GM12873 (cell line): ENCODE measurements at regions not wholly inside any gene's neighbourhood (a gene's known extent, or its start where the extent isn't known, plus 50 kb on each side); places are given as distances from the start of the nearest gene placed in this dataset.

Source experiments
- CTCF ChIP-seq: IDR thresholded peaks from 2 replicates; pipeline ENCODE4 v1.5.1; 2012; ENCODE audit warnings: low read depth, mild to moderate bottlenecking, moderate library complexity, low read length, control low read depth; ENCODE audit not compliant: insufficient read depth; ENCODE audit errors: missing control alignments

- TF ChIP-seq CTCF, result no peak
Observed at GRCh38 chr5:90263102-90263820, 146.3 kb downstream of the CETN3 start.

DNA sequence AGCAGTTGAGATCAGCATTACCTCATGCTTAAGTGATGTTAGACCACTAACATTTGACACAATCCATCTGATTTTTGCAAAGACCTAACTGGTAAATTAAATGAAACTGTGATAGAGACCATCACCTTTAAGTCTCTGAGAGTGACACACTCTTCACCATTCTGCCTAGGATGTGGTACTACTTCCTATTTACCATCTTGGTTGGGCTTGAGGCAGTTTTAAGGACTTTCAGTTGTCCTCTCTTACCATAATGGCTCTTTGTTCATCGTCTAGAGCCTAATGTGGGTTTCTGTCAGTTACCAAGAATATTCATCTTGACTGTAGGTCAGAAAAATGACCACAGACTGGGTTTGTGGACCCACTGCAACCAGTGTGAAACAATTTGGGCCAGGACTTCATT, 158.1 kb downstream of the CETN3 start:
- TF ChIP-seq CTCF, result no peak

DNA sequence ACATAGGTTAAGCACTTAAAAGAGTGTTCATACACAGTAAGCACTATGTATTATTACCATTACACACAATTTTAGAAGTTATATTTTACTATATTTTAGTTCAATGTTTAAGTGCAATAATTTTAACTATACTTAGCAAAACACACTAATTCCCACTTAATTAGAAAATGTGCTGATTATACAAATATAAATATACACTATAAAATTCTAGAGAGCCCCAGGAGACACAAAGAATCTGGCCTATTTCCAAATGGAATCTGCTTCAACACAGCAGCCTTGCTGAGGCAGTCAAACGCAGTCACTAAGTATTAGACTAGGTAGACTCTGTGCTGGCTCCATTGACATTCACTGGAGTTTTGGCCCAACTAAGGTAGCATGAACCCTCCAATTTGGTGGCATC, 160.9 kb downstream of the CETN3 start:
- no peak for TF ChIP-seq CTCF

GRCh38 chr5:90233476-90233875, 176.1 kb downstream of the CETN3 start:
- no peak for TF ChIP-seq CTCF

GRCh38 chr5:90231688-90232087, 177.9 kb downstream of the CETN3 start:
- TF ChIP-seq CTCF, result no peak

DNA sequence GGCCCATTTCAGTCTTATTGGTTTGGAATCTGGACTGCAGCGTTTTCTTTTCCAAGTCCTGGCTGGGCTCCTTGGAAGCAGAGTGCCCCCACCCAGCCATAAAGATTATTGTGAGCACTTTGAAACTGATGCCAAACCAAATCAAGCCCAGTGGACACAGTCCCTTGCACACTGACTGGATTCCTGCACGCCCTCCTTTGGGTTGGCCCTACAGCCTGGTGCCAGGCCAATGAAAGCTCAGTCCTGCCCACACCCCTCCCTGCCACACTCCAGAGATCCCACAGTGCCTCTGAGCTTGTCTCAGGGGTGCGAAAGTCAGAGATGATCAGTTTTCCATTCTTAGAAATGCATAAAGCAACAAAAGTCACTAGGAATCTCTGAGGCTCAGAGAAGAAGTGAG, 181.9 kb downstream of the CETN3 start:
- TF ChIP-seq CTCF, result no peak

DNA sequence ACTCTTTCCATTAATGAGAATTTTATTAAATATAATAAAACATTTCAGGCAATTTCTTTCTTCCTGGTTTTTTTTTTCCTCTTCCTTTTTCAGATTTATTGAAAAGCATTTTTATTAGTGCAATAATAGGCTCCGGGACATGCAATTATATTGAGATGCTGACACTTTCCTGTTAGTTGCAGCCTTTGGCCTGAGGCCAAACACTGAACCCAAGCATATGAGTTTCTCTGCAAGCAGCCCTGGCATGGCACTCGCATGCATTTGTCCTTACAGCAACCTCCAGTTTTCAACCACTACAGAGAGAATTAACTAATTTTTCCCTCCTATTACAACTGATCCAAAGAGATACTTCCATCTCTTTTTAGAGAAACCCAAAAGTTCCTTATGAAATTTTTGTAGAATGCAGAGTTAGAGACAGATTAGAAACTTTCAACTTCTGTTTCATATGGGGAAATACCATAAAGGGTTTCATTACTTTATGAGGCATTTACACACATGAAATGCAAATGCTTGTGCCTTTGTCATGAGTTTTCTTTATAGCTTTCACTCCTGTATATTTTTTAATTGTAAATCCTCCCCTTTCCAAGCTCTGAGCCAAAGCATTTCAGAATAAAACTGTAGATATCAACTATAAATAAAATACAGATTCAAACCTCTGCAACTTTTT, 183.0 kb downstream of the CETN3 start:
- no peak for TF ChIP-seq CTCF
